Fibroblast of pulmonary artery (primary cell): ENCODE measurements at regions not wholly inside any gene's neighbourhood (a gene's known extent, or its start where the extent isn't known, plus 50 kb on each side); places are given as distances from the start of the nearest gene placed in this dataset.

Source experiments
- DNase-seq: peaks from one replicate; pipeline ENCODE4 v3.0.0-alpha.2; 2010; ENCODE audit warnings: low read depth
- H3K4me3 ChIP-seq: replicated peaks from 2 replicates; pipeline ENCODE4 v1.5.1; 2011; ENCODE audit warnings: low read depth, mild to moderate bottlenecking, control low read depth, low read length, moderate library complexity
- CTCF ChIP-seq: IDR thresholded peaks from 2 replicates; pipeline ENCODE4 v1.5.1; 2011; ENCODE audit warnings: mild to moderate bottlenecking, control low read depth, low read length, inconsistent platforms; ENCODE audit errors: missing control alignments

- TF ChIP-seq CTCF: no peak
- H3K4me3 ChIP-seq: no peak overlapping the region
- no peak for DNase-seq
Measured at GRCh38 chr20:19067986-19068385, 144.5 kb upstream of the SLC24A3 start.

- TF ChIP-seq CTCF: no peak
- H3K4me3 ChIP-seq: no peak overlapping the region
- no peak for DNase-seq
Measured at GRCh38 chr20:19070026-19070425, 142.4 kb upstream of the SLC24A3 start.

GRCh38 chr20:19070681-19071445 lies 141.6 kb upstream of the SLC24A3 start:
- no peak overlapping the region for H3K4me3 ChIP-seq
- TF ChIP-seq CTCF: no peak
- DNase-seq: no peak

- no peak for TF ChIP-seq CTCF
- no peak overlapping the region for H3K4me3 ChIP-seq
- no peak for DNase-seq
Measured at GRCh38 chr20:19071446-19071725, 141.1 kb upstream of the SLC24A3 start.

GRCh38 chr20:19071902-19072498 lies 140.4 kb upstream of the SLC24A3 start:
- no peak overlapping the region for H3K4me3 ChIP-seq
- no peak for DNase-seq
- TF ChIP-seq CTCF: no peak

GRCh38 chr20:19072988-19073387 lies 139.5 kb upstream of the SLC24A3 start:
- DNase-seq: no peak
- H3K4me3 ChIP-seq: no peak overlapping the region
- no peak for TF ChIP-seq CTCF
